ENCODE measurements at regions not wholly inside any gene's neighbourhood (a gene's known extent, or its start where the extent isn't known, plus 50 kb on each side); places are given as distances from the start of the nearest gene placed in this dataset.
"Not testable (repeated sequence)": the region's sequence is repeated elsewhere in the genome, so short reads cannot be mapped to it uniquely, and the experiment has no call there.

DNA sequence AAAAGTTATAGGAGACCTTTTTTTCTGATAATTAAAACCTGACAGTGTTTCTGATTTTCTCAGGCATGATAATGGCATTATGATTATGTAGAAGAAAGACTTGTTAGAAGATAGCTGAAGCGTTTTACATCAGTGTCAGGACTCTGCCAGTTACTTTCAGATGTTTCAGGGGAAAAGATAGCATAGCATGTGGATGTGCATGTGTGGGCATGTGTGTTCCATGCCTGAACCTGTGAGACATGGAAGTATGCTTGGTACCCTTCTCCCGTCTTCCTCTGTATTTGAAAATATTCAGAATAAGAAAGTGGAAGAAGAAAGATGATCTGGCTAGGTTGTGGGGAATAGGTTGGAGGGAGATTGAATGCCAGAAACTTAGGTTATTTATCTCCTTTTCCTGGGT lies 113.1 kb upstream of the PCAT7 start:
- in situ Hi-C loops (cut with MboI; ENCODE audit: low sequenced_read_pairs, unreplicated experiment) = no loop called here
- DNase-seq (ENCODE audit: low spot score) = no peak
- no peak for TF ChIP-seq CTCF (IDR thresholded peaks at IDR 0.05; ENCODE audit: borderline replicate concordance, control extremely low read depth, extremely low read depth, insufficient read depth, missing control alignments)

- no peak for TF ChIP-seq CTCF (IDR thresholded peaks at IDR 0.05; ENCODE audit: borderline replicate concordance, control extremely low read depth, extremely low read depth, insufficient read depth, missing control alignments)
- no peak for DNase-seq (ENCODE audit: low spot score)
- in situ Hi-C loops (cut with MboI; ENCODE audit: low sequenced_read_pairs, unreplicated experiment) = no loop called here
Observed at GRCh38 chr9:94443032-94443722, 111.7 kb upstream of the PCAT7 start.

GRCh38 chr9:94445863-94446262 lies 109.0 kb upstream of the PCAT7 start:
- DNase-seq (ENCODE audit: low spot score) = no peak
- in situ Hi-C loops (cut with MboI; ENCODE audit: low sequenced_read_pairs, unreplicated experiment) = no loop called here
- no peak for TF ChIP-seq CTCF (IDR thresholded peaks at IDR 0.05; ENCODE audit: borderline replicate concordance, control extremely low read depth, extremely low read depth, insufficient read depth, missing control alignments)

DNA sequence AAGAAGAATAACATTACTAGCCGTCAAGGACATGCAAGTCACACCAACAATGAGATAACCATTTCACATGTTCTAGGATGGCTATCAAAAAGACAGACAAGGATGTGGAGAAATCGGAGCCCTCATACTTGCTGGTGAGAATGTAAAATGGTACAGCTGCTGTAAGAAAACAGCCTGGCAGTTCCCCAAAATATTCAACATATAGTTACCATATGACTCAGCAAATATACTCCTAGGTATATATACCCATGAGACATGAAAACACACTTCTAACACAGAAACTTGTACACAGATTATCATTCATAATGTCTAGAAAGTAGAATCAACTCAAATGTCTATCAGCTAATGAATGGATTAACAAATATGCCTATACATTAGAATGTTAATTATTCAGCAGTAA lies 105.4 kb upstream of the PCAT7 start:
- TF ChIP-seq CTCF (IDR thresholded peaks at IDR 0.05; ENCODE audit: borderline replicate concordance, control extremely low read depth, extremely low read depth, insufficient read depth, missing control alignments) = no peak
- DNase-seq (ENCODE audit: low spot score) = no peak
- in situ Hi-C loops (cut with MboI; ENCODE audit: low sequenced_read_pairs, unreplicated experiment) = no loop called here

- no peak for TF ChIP-seq CTCF (IDR thresholded peaks at IDR 0.05; ENCODE audit: borderline replicate concordance, control extremely low read depth, extremely low read depth, insufficient read depth, missing control alignments)
- in situ Hi-C loops (cut with MboI; ENCODE audit: low sequenced_read_pairs, unreplicated experiment) = no loop called here
- no peak for DNase-seq (ENCODE audit: low spot score)
Observed at GRCh38 chr9:94464790-94465189, 90.1 kb upstream of the PCAT7 start.

GRCh38 chr9:94472063-94472462 lies 82.8 kb upstream of the PCAT7 start:
- DNase-seq (ENCODE audit: low spot score); in situ Hi-C loops (cut with MboI; ENCODE audit: low sequenced_read_pairs, unreplicated experiment): not testable (repeated sequence)

GRCh38 chr9:94472806-94473360 lies 82.0 kb upstream of the PCAT7 start:
- no peak for DNase-seq (ENCODE audit: low spot score)
- TF ChIP-seq CTCF (IDR thresholded peaks at IDR 0.05; ENCODE audit: borderline replicate concordance, control extremely low read depth, extremely low read depth, insufficient read depth, missing control alignments) = no peak
- in situ Hi-C loops (cut with MboI; ENCODE audit: low sequenced_read_pairs, unreplicated experiment) = no loop called here
